ENCODE measurements at regions not wholly inside any gene's neighbourhood (a gene's known extent, or its start where the extent isn't known, plus 50 kb on each side); places are given as distances from the start of the nearest gene placed in this dataset.

DNA sequence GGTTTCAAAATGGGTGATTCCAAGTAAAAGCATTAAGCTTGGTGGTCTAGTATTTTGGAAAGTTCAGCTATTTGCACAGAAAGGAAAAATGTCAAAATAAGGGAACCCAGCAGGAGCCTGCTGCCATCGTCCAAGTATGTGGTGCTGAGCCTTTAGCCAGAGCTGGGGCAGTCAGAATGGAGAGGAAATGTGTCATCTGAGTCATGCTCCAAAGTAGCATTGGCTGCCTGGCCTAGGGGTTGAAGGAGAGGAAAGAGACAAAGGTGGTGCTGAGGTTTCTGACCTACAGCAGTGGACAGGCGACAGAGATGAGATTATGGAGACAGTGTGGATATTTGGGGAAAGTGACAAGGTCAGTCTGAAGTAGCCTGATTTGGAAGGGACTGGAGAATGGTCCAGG is 103.9 kb downstream of the PLCE1 start:
- TF ChIP-seq, protein P1, sequence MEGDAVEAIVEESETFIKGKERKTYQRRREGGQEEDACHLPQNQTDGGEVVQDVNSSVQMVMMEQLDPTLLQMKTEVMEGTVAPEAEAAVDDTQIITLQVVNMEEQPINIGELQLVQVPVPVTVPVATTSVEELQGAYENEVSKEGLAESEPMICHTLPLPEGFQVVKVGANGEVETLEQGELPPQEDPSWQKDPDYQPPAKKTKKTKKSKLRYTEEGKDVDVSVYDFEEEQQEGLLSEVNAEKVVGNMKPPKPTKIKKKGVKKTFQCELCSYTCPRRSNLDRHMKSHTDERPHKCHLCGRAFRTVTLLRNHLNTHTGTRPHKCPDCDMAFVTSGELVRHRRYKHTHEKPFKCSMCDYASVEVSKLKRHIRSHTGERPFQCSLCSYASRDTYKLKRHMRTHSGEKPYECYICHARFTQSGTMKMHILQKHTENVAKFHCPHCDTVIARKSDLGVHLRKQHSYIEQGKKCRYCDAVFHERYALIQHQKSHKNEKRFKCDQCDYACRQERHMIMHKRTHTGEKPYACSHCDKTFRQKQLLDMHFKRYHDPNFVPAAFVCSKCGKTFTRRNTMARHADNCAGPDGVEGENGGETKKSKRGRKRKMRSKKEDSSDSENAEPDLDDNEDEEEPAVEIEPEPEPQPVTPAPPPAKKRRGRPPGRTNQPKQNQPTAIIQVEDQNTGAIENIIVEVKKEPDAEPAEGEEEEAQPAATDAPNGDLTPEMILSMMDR (IDR thresholded peaks at IDR 0.05) = no peak
- no peak for TF ChIP-seq EP300 (IDR thresholded peaks at IDR 0.05)
- TF ChIP-seq POLR2AphosphoS5 (IDR thresholded peaks at IDR 0.05) = no peak
- TF ChIP-seq POLR2A (IDR thresholded peaks at IDR 0.05) = no peak

Measured in gastroesophageal sphincter (tissue), 3 donors.